ENCODE measurements at regions not wholly inside any gene's neighbourhood (a gene's known extent, or its start where the extent isn't known, plus 50 kb on each side); places are given as distances from the start of the nearest gene placed in this dataset.

DNA sequence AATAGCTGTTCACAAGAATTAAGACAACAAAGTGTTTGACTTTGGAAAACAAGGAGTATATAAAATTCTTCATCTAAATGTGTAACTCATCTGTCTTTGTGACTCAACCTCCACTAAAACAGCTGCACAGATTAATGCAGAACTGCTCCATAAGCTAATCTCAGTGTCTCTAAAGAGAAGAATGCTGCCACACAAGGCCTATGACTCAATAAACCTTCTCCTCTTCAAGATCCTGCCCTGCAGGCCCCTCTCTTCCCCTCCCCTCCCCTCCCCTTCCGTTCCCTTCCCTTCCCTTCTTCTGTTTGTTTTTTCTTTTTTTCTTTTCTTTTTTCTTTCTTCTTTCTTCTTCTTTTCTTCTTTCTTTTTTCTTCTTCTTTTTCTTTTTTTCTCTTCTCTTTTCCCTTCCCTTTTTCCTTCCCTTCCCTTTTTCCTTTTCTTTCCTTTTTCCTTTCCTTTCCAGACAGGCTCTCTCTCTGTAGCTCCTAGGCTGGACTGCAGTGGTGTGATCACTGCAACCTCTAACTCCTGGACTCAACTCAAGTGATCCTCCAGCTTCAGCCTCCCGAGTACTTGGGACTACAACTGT lies 1052.8 kb downstream of the BRINP3 start:
- H2AFZ ChIP-seq (ENCODE audit: insufficient read depth, low read length, poor library complexity) = no peak overlapping the region
- no peak overlapping the region for H2AK5ac ChIP-seq (ENCODE audit: low read length)
- no peak overlapping the region for H2BK12ac ChIP-seq (ENCODE audit: low read length)
- no peaks in the 10 kb centered on the region for H3K9me3 ChIP-seq (ENCODE audit: insufficient read depth, low read depth, low read length)
- no peaks in the 10 kb centered on the region for H3K4me1 ChIP-seq (ENCODE audit: control insufficient read depth in 1 of 2, insufficient read depth in 2 of 2, low read length in 2 of 2)
- no peaks in the 10 kb centered on the region for H3K27me3 ChIP-seq (ENCODE audit: insufficient read depth, low read length)
- H3K4me3 ChIP-seq (ENCODE audit: low read depth, low read length) = no peak overlapping the region
- H3K79me1 ChIP-seq (ENCODE audit: low read length) = no peaks in the 10 kb centered on the region
- H2BK5ac ChIP-seq (ENCODE audit: low read depth, low read length, poor library complexity) = no peak overlapping the region
- WGBS (ENCODE audit: extremely low coverage, insufficient coverage, insufficient read length) = no CpG with 5 or more reads among the region's 2 CpGs
- H4K12ac ChIP-seq (ENCODE audit: low read depth, low read length) = no peak overlapping the region
- H3K4me2 ChIP-seq (ENCODE audit: low read length) = no peak overlapping the region
- H3K9ac ChIP-seq (ENCODE audit: low read length) = no peak overlapping the region
- H4K91ac ChIP-seq (ENCODE audit: low read depth, low read length) = no peak overlapping the region
- no peak overlapping the region for H3K27ac ChIP-seq (ENCODE audit: low read depth, low read length)
- no peak overlapping the region for H3K4ac ChIP-seq (ENCODE audit: low read depth, low read length)
- no peak overlapping the region for H3K23ac ChIP-seq (ENCODE audit: low read length)
- peak; percentile 16 to 17 for DNase-seq
- no peak overlapping the region for H4K8ac ChIP-seq (ENCODE audit: low read depth, low read length)
- no peak overlapping the region for H3K14ac ChIP-seq (ENCODE audit: low read length)
- no peaks in the 10 kb centered on the region for H3K36me3 ChIP-seq (ENCODE audit: control insufficient read depth in 1 of 2, insufficient read depth in 2 of 2, low read length in 2 of 2)
- H2BK120ac ChIP-seq (ENCODE audit: insufficient read depth, low read length, poor library complexity) = no peak overlapping the region
- H3K18ac ChIP-seq (ENCODE audit: low read length) = no peak overlapping the region
- H3K79me2 ChIP-seq (ENCODE audit: control insufficient read depth, insufficient read depth, low read length, poor library complexity) = no peaks in the 10 kb centered on the region

DNA sequence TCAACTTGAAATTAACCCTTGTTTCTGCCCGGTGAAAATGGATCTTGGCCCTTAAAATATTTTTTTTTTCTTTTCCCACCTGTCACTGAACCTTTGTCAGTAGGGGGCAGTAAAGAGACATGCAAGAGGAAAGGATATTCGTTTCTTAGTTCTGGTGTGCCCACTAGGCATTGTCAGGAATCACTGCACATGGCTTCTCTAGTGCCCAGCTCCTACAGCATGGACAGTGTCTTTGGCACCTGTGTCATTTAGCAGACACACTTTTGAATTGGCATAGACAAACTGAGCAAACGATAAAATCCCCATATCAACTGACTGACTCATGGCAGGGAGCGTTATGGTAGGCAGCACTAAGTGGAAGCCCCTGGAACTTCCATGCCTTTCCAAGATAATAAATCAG lies 1048.1 kb downstream of the BRINP3 start:
- Histone ChIP-seq H3K79me1 (ENCODE audit: low read length) (no peaks in the 10 kb centered on the region), H3K4me3 (ENCODE audit: low read depth, low read length) (no peak overlapping the region), H2AFZ (ENCODE audit: insufficient read depth, low read length, poor library complexity) (no peak overlapping the region), H3K18ac (ENCODE audit: low read length) (no peak overlapping the region), H3K4me2 (ENCODE audit: low read length) (no peak overlapping the region), H3K9me3 (ENCODE audit: insufficient read depth, low read depth, low read length) (no peaks in the 10 kb centered on the region), H4K8ac (ENCODE audit: low read depth, low read length) (no peak overlapping the region), H4K12ac (ENCODE audit: low read depth, low read length) (no peak overlapping the region), H3K23ac (ENCODE audit: low read length) (no peak overlapping the region), H3K14ac (ENCODE audit: low read length) (no peak overlapping the region), H3K27me3 (ENCODE audit: insufficient read depth, low read length) (no peaks in the 10 kb centered on the region), H3K27ac (ENCODE audit: low read depth, low read length) (no peak overlapping the region), H2BK5ac (ENCODE audit: low read depth, low read length, poor library complexity) (no peak overlapping the region), H3K9ac (ENCODE audit: low read length) (no peak overlapping the region), H3K36me3 (ENCODE audit: control insufficient read depth in 1 of 2, insufficient read depth in 2 of 2, low read length in 2 of 2) (no peaks in the 10 kb centered on the region), H2BK12ac (ENCODE audit: low read length) (no peak overlapping the region), H3K4me1 (ENCODE audit: control insufficient read depth in 1 of 2, insufficient read depth in 2 of 2, low read length in 2 of 2) (no peaks in the 10 kb centered on the region), H2AK5ac (ENCODE audit: low read length) (no peak overlapping the region), H3K4ac (ENCODE audit: low read depth, low read length) (no peak overlapping the region), H2BK120ac (ENCODE audit: insufficient read depth, low read length, poor library complexity) (no peak overlapping the region), H4K91ac (ENCODE audit: low read depth, low read length) (no peak overlapping the region), H3K79me2 (ENCODE audit: control insufficient read depth, insufficient read depth, low read length, poor library complexity) (no peaks in the 10 kb centered on the region)
- no CpG with 5 or more reads among the region's 4 CpGs for WGBS (ENCODE audit: extremely low coverage, insufficient coverage, insufficient read length)
- peak in 1 of 2 donors; percentile 70 for DNase-seq

DNA sequence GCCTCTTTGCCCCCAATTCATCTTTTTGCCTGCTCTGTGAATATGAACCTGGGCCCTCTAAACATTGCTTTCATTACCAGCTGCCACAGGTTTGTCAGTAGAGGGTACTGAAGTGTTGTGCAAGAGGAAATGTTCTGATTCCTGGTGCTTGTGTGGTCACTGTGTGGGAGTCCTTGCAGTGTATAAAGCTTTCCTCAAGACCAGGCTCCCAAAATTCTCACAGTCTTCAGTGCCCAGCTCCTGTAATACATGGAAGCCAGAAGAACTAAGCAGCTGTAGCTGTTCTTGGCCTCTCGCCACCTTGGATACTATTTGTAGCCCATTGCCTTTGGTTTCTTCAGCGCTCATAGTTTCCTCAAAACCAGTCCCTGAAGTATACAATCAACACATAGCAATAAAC lies 1046.2 kb downstream of the BRINP3 start:
- H2BK120ac ChIP-seq (ENCODE audit: insufficient read depth, low read length, poor library complexity) = no peak overlapping the region
- H2AFZ ChIP-seq (ENCODE audit: insufficient read depth, low read length, poor library complexity) = no peak overlapping the region
- H2BK12ac ChIP-seq (ENCODE audit: low read length) = no peak overlapping the region
- no peaks in the 10 kb centered on the region for H3K79me2 ChIP-seq (ENCODE audit: control insufficient read depth, insufficient read depth, low read length, poor library complexity)
- no peak for DNase-seq
- no peak overlapping the region for H3K14ac ChIP-seq (ENCODE audit: low read length)
- no peak overlapping the region for H4K12ac ChIP-seq (ENCODE audit: low read depth, low read length)
- no peak overlapping the region for H3K27ac ChIP-seq (ENCODE audit: low read depth, low read length)
- H3K27me3 ChIP-seq (ENCODE audit: insufficient read depth, low read length) = no peaks in the 10 kb centered on the region
- no peaks in the 10 kb centered on the region for H3K9me3 ChIP-seq (ENCODE audit: insufficient read depth, low read depth, low read length)
- H3K4ac ChIP-seq (ENCODE audit: low read depth, low read length) = no peak overlapping the region
- no peaks in the 10 kb centered on the region for H3K79me1 ChIP-seq (ENCODE audit: low read length)
- H2AK5ac ChIP-seq (ENCODE audit: low read length) = no peak overlapping the region
- no peaks in the 10 kb centered on the region for H3K4me1 ChIP-seq (ENCODE audit: control insufficient read depth in 1 of 2, insufficient read depth in 2 of 2, low read length in 2 of 2)
- no peak overlapping the region for H3K4me3 ChIP-seq (ENCODE audit: low read depth, low read length)
- H2BK5ac ChIP-seq (ENCODE audit: low read depth, low read length, poor library complexity) = no peak overlapping the region
- no peak overlapping the region for H3K4me2 ChIP-seq (ENCODE audit: low read length)
- H4K91ac ChIP-seq (ENCODE audit: low read depth, low read length) = no peak overlapping the region
- no peak overlapping the region for H3K23ac ChIP-seq (ENCODE audit: low read length)
- H3K9ac ChIP-seq (ENCODE audit: low read length) = no peak overlapping the region
- H3K36me3 ChIP-seq (ENCODE audit: control insufficient read depth in 1 of 2, insufficient read depth in 2 of 2, low read length in 2 of 2) = no peaks in the 10 kb centered on the region
- H4K8ac ChIP-seq (ENCODE audit: low read depth, low read length) = no peak overlapping the region
- no CpG with 5 or more reads among the region's 2 CpGs for WGBS (ENCODE audit: extremely low coverage, insufficient coverage, insufficient read length)
- H3K18ac ChIP-seq (ENCODE audit: low read length) = no peak overlapping the region

DNA sequence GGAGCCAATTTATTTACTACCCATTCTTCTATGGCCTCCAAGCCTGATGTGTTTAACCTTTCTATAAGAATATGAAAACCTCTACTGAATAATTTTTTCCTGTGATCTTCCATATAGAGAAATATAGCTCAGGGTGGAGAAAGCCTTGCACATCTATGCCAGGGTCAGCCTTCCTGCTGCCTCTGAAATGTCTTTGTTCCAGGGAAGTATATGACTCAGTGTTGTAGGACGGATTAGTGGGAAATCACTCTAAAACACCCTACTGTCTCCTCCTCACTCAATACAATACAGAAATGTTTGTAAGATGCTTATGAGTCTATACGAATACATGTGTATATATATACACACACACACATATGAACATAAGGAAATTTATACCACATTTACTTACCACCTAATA lies 1044.9 kb downstream of the BRINP3 start:
- WGBS (ENCODE audit: extremely low coverage, insufficient coverage, insufficient read length) = no CpG with 5 or more reads among the region's 2 CpGs

More for the DNA sequence above, 1044.9 kb downstream of the BRINP3 start:
- no peak overlapping the region for H4K12ac ChIP-seq (ENCODE audit: low read depth, low read length)
- H3K4me3 ChIP-seq (ENCODE audit: low read depth, low read length) = no peak overlapping the region
- H3K36me3 ChIP-seq (ENCODE audit: control insufficient read depth in 1 of 2, insufficient read depth in 2 of 2, low read length in 2 of 2) = no peaks in the 10 kb centered on the region
- H3K9ac ChIP-seq (ENCODE audit: low read length) = no peak overlapping the region
- H3K14ac ChIP-seq (ENCODE audit: low read length) = no peak overlapping the region
- no peak overlapping the region for H3K23ac ChIP-seq (ENCODE audit: low read length)
- no peaks in the 10 kb centered on the region for H3K79me2 ChIP-seq (ENCODE audit: control insufficient read depth, insufficient read depth, low read length, poor library complexity)
- H2BK12ac ChIP-seq (ENCODE audit: low read length) = no peak overlapping the region
- H3K79me1 ChIP-seq (ENCODE audit: low read length) = no peaks in the 10 kb centered on the region
- no peak overlapping the region for H3K18ac ChIP-seq (ENCODE audit: low read length)
- H2BK120ac ChIP-seq (ENCODE audit: insufficient read depth, low read length, poor library complexity) = no peak overlapping the region
- H3K27ac ChIP-seq (ENCODE audit: low read depth, low read length) = no peak overlapping the region
- H2AK5ac ChIP-seq (ENCODE audit: low read length) = no peak overlapping the region
- no peak for DNase-seq
- H3K4me1 ChIP-seq (ENCODE audit: control insufficient read depth in 1 of 2, insufficient read depth in 2 of 2, low read length in 2 of 2) = no peaks in the 10 kb centered on the region
- H4K91ac ChIP-seq (ENCODE audit: low read depth, low read length) = no peak overlapping the region
- H3K27me3 ChIP-seq (ENCODE audit: insufficient read depth, low read length) = no peaks in the 10 kb centered on the region
- H3K9me3 ChIP-seq (ENCODE audit: insufficient read depth, low read depth, low read length) = no peaks in the 10 kb centered on the region
- H4K8ac ChIP-seq (ENCODE audit: low read depth, low read length) = no peak overlapping the region
- no peak overlapping the region for H3K4me2 ChIP-seq (ENCODE audit: low read length)
- no peak overlapping the region for H3K4ac ChIP-seq (ENCODE audit: low read depth, low read length)
- H2AFZ ChIP-seq (ENCODE audit: insufficient read depth, low read length, poor library complexity) = no peak overlapping the region
- no peak overlapping the region for H2BK5ac ChIP-seq (ENCODE audit: low read depth, low read length, poor library complexity)

Measured in trophoblast cell (in vitro differentiated cells and primary cell).